Suppressor macrophage (primary cell): ENCODE measurements at regions not wholly inside any gene's neighbourhood (a gene's known extent, or its start where the extent isn't known, plus 50 kb on each side); places are given as distances from the start of the nearest gene placed in this dataset.
"Not testable (repeated sequence)": the region's sequence is repeated elsewhere in the genome, so short reads cannot be mapped to it uniquely, and the experiment has no call there.

Source experiments
- DNase-seq, 4 experiments: peaks; one replicate each; pipeline ENCODE4 v3.0.0-alpha.2; 2020 to 2022

- DNase-seq, result not testable (repeated sequence)
Observed at GRCh38 chr5:21301205-21301604, 1313.2 kb upstream of the CDH18 start.

DNA sequence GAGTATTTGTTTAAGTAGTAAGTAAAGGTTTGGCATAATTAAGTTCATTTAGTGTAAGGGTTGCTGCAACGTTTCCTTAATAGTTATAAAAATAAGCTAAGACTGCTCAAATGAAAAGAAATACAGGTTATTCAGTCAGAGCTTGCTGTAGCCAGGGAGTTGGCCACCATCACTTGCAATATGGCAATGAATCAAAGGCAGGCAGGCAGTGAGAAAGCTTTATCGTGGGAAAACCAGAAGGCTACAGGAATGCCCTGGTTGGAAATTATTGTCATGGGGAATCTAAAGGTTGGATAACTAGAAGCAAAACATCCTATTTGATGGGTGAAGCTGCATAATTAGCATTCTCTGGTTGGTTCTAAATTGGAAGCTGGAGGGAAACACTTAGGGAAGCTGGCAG lies 1286.4 kb upstream of the CDH18 start:
- DNase-seq, result not testable (repeated sequence)

DNA sequence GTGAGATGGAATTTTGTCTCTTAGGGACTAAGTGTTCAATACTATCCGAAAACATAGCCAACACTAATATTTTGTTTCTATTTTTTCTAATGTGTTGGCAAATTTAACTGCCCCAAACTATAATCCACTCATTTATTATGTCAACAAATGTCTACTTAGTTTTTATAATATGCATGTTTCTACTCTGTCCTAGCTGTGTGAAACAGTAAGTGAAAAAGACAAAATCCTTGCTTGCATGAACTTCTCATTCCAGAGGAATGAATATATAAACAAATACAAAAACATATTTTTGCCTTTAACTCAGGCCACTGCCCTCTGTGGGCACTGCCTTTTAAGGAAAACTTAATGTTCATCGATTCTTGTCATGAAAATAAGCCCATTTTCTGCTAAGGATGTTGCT lies 1275.4 kb upstream of the CDH18 start:
- no peak for DNase-seq

DNA sequence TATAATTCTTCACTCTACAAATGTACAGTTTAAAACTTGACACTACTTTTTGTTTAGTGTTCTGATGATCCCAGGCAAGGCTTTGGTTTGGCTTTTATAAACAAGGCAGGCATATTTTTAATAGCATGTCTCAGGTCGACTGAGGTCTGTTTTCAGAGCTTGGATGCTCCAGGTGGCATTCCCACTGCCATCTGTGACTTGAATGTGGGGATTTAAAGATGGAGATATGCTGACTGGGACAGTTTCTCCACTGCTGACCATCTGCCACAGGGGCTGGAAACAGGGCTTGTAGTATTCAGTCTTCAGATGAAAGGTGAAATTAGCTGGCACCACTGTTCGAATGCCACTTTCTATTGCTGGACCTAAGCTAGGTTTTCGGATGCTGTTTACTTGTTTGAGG lies 1266.2 kb upstream of the CDH18 start:
- DNase-seq, result no peak

DNA sequence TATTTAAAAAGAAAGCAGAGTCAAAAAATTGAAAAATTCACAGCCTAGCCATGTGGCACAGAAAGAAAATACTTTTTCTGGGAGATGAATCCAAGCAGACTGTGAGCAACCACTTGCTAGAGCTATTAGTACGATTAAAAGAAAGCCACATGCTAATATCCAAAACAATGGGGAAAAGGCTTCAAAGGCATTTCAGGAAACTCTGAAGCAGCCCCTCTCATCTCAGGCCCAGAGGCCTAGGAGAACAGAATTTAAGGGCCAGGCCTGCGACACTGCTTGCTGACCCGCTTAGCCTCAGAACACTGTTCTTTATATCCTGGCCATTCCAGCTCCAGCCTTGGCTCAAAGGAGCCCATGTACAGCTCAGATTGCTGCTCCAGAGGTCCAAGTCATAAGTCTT lies 1257.0 kb upstream of the CDH18 start:
- DNase-seq, result no peak

DNA sequence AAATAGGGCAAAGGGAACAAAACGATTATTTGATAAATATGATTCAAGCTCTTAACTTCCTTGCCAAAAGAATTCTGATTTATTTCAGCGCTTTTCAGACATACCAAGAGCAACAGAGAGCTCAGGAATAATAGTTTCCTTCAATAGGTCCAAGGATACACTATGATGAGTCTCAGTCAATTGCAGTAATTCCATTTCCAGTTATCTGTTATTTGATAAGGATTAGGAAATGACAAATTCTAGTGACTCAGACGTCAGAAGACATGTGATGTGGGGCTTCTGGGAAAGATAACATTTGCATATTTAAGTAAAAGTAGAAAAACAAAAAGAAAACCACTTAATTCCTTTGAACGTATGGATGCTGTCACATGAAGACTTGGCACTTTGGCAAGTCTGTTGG lies 1250.8 kb upstream of the CDH18 start:
- DNase-seq, result no peak

DNA sequence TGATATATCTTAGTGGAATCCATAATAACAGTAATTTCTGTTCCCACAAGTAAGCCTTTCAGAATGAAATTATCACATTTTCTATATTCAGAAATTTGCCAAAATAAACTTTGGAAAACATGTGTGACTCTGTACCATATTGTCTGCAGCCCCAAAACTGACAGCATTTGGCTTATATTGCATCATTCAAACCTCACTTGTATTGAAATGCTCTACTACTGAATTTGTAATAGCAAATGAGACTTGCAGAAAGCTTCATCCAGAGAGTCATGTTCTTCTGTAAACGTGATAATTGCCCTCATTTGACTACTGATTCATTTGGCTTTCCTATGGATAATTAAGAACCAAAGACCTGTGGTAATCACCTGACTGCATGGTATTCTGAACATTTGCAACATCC lies 1249.5 kb upstream of the CDH18 start:
- DNase-seq, result no peak

DNA sequence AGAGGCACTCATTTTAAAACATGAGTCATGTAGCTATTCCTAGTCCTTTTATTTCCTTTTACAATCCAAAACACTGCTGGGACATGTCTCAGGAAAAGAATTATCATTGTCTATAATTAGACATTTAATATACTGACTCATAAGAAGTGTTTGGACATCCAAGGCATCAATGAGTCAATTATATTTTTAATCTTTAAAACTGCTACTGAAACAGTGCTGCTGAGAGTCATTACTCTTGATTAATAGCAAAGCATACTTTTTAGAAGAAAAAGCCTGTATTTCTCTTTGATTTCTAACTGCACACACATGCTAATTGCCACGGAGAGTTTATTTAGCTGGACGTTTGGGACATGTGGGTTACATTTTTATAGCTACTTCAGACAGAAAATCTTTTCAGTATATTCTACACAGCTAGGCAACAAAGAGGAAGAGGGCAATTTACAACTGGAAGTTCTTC lies 1249.0 kb upstream of the CDH18 start:
- DNase-seq, result no peak

GRCh38 chr5:21236104-21236503 lies 1248.1 kb upstream of the CDH18 start:
- DNase-seq, result no peak

DNA sequence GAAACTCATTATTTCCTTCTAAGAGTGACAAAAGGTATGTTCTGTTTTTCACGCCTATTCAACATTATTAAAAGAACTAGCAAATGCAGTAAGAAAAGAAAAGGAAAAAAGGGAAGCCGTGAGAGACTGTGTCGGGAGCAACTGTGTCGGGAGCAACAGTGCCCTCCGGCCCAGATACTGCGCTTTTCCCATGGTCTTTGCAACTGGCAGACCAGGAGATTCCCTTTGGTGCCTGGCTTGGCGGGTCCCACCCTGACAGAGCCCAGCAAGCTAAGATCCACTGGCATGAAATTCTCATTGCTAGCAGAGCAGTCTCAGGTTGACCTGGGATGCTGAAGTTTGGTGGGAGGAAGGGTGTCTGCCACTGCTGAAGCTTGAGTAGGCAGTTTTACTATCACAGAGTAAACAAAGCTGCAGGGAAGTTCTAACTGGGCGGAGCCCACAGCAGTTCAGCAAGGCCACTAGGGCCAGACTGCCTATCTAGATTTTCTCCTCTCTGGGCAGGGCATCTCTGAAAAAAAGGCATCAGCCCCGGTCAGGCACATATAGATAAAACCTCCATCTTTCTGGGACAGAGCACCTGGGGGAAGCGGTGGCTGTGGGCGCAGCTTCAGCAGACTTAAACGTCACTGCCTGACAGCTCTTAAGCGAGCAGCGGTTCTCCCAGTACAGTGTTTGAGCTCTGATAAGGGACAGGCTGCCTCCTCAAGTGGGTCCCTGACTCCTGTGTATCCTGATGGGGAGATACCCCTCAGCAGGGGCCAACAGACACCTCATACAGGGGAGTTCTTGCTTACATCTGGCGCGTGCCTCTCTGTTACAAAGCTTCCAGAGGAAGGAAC lies 1237.4 kb upstream of the CDH18 start:
- DNase-seq, result no peak

- no peak for DNase-seq
Observed at GRCh38 chr5:21221616-21222015, 1233.6 kb upstream of the CDH18 start.

DNA sequence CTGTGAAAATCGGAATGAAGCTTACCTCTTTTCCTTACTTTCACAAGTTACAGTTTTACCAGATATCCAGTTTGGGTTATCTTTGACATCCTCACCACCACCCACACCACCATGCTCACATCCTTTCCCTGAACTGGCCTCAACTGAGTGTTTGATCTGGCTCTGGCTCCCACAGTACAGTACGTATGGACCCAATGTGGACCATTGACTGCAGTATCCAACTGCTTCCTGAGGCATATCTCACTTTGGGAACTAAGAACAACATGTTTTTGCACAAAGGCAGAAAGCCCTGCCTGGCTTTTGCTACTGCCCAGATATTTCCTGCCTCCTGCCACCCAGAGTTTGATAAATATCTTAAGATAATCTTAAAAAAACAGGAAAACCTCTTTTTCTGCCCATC lies 1232.0 kb upstream of the CDH18 start:
- no peak for DNase-seq

DNA sequence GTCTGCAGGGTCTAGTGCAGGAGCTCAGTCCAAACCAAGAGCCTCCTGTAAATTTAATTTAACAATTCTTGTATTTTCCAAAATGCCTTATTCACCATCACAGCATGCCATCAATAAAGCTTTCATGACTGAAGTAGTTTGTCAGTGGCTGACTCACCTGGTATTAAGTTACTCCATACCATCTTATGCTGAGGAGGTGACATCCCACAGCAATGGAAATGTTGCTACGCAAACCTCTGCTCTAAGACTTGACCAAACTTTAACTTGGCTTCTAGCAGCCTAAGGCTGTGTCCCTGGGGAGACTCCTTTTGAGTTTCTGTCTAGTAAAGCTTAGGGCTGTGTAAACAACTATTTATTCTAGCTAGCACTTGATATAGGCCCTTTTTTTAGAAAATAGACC lies 1231.3 kb upstream of the CDH18 start:
- DNase-seq, result no peak

GRCh38 chr5:21212026-21212425 lies 1224.0 kb upstream of the CDH18 start:
- no peak for DNase-seq

GRCh38 chr5:21209409-21209808 lies 1221.4 kb upstream of the CDH18 start:
- no peak for DNase-seq

GRCh38 chr5:21199087-21199486 lies 1211.1 kb upstream of the CDH18 start:
- no peak for DNase-seq

GRCh38 chr5:21195145-21195544 lies 1207.1 kb upstream of the CDH18 start:
- no peak for DNase-seq

GRCh38 chr5:21185536-21185935 lies 1197.5 kb upstream of the CDH18 start:
- DNase-seq, result no peak

DNA sequence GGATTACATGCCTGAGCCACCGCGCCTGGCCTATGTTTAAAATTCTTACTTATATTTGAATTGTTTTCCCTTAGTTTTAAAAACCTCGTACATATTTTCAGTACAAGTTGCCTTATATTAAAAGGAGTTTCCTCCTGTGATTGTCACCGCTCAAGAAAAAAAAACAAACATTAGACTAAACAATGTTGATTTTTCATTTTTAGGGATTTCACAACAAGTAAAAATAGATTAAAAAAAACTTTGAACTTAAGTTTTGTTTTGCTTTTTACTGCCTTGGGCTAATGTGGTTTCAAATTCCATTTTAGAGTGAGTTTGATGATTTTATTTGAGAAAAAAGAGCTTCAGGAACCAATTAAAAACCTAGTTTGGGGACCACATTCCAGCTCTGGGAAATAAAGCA lies 1196.6 kb upstream of the CDH18 start:
- DNase-seq, result no peak

DNA sequence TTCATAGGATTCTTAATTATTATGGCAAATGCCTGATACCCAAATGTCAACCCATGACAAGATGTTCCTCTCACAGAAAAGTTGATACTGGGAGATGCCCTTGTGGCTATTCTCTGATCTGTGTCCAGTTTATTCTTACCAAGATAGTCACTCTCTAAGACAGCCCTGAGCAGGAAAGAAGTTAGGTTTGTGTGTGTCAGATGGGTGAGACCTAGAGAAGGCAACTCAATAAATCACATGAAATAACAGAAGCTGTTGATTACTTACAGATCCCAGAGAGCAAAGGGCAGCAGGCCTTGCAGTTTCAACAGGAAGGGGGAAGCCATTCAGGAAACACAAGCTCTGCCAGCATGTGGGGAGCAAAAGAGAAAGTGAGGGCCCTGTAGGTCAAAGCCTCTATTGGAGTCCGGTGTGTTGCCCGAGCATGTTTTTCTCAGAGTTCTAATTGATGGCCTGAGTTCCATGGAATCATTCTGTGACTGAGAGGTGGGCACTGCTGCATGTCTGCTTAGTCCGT lies 1193.7 kb upstream of the CDH18 start:
- DNase-seq, result no peak

DNA sequence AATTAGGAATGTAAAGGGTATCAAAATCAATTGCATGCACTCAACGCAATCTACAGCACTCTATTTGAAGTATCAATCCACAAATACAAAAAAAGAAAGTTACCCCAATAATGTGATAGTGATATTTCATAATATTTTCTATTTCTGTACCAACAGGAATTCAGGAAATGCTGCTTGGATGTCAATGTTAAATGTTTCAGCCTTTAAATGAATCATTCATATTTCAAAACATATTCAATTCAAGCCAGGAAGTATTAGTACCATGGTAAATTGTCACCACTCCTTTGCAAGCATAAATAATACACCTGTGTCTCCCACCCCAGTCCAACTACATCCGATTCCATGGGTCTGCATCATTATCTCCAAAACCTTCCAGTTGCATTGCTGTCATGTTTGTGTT lies 1185.5 kb upstream of the CDH18 start:
- no peak for DNase-seq

GRCh38 chr5:21173036-21173435 lies 1185.0 kb upstream of the CDH18 start:
- no peak for DNase-seq

DNA sequence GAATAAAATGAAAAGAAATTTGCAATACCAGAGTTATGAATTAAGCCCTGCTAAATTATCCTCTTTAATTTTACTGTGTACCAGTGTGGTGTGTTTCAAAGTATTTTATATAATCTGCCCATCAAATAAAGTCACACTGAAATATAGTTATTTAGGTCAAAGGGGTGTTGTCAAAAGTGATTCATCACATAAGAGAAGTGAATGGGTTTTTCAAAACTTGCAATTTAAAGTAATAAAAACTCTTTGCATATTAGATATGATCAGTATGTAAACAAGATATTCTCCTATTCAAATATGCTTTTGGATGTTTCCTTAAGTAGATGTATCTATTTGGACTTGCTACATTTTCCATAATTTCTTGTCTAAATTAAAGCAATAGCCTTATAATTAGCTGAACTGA lies 1183.0 kb upstream of the CDH18 start:
- DNase-seq, result no peak

DNA sequence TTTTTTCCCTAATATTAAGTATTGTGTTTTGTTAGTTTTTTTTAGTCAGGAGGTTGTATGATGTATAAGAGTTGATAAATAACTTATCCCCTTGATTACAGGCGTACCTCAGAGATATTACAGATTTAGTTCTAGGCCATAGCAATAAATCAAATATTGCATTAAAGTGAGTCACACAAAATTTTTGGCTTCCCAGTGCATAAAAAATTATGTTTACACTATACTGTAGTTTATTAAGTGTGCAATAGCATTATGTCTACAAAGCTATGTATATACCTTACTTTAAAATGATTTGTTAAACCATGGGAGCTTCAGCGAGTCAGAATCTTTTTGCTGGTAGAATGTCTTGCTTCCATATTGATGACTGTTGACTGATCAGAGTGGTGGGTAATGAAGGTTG lies 1180.6 kb upstream of the CDH18 start:
- no peak for DNase-seq

DNA sequence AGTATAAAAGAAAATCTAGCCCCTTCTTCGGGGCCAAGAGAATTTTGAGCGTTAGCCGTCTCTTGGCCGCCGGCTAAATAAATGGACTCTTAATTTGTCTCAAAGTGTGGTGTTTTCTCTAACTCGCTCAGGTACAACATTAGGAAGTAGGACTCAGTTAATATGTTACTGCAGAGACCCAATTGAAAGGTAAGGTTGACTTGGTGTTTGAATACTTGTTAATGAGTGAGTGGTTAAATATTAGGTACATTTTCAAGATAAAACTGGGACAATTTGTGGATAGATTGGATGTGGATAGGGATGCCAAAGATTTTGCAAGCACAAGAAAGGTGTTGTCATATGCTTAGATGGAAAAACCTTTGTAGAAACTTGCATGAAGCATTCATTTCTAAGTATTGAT lies 1177.3 kb upstream of the CDH18 start:
- DNase-seq, result no peak
